KOPT-K1 (cell line): ENCODE measurements at regions not wholly inside any gene's neighbourhood (a gene's known extent, or its start where the extent isn't known, plus 50 kb on each side); places are given as distances from the start of the nearest gene placed in this dataset.
"Not testable (repeated sequence)": the region's sequence is repeated elsewhere in the genome, so short reads cannot be mapped to it uniquely, and the experiment has no call there.

Experiments used
- H3K27ac ChIP-seq: fragments of 200-600 bp; sonication (generic); 2 replicates; pipeline ENCODE4 v1.5.1; 2016; ENCODE audit warnings: antibody characterized with exemption, mild to moderate bottlenecking, low read depth, low read length; ENCODE audit not compliant: poor library complexity, severe bottlenecking
- H3K36me3 ChIP-seq: fragments of 200-600 bp; sonication (generic); 2 replicates; pipeline ENCODE4 v1.5.1; 2017; ENCODE audit warnings: antibody characterized with exemption, mild to moderate bottlenecking, low read length, moderate library complexity; ENCODE audit not compliant: insufficient read depth
- H3K9me3 ChIP-seq: fragments of 200-600 bp; sonication (generic); 2 replicates; pipeline ENCODE4 v1.5.1; 2017; ENCODE audit warnings: antibody characterized with exemption, low read length, mild to moderate bottlenecking; ENCODE audit not compliant: insufficient read depth, poor library complexity, severe bottlenecking

GRCh38 chr5:99043257-99043656 lies 114.5 kb upstream of the CHD1 start:
- H3K27ac ChIP-seq, H3K36me3 ChIP-seq, H3K9me3 ChIP-seq: not testable (repeated sequence)

GRCh38 chr5:99037668-99038067 lies 108.9 kb upstream of the CHD1 start:
- H3K36me3 ChIP-seq, result no peaks in the 10 kb centered on the region
- peak overlapping the region; percentile 60 for H3K27ac ChIP-seq
- H3K9me3 ChIP-seq, result no peaks in the 10 kb centered on the region

- H3K27ac ChIP-seq, result no peak overlapping the region
- no peaks in the 10 kb centered on the region for H3K9me3 ChIP-seq
- no peaks in the 10 kb centered on the region for H3K36me3 ChIP-seq
Observed at GRCh38 chr5:99035942-99036341, 107.1 kb upstream of the CHD1 start.

- H3K9me3 ChIP-seq, result no peaks in the 10 kb centered on the region
- peak overlapping the region; percentile 80 for H3K27ac ChIP-seq
- H3K36me3 ChIP-seq, result no peaks in the 10 kb centered on the region
Observed at GRCh38 chr5:99034336-99034735, 105.5 kb upstream of the CHD1 start.

- peak overlapping the region; percentile 80 for H3K27ac ChIP-seq
- no peaks in the 10 kb centered on the region for H3K9me3 ChIP-seq
- H3K36me3 ChIP-seq, result no peaks in the 10 kb centered on the region
Observed at GRCh38 chr5:99033014-99033900, 104.5 kb upstream of the CHD1 start.

- peak overlapping the region; percentile 80 for H3K27ac ChIP-seq
- H3K36me3 ChIP-seq, result no peaks in the 10 kb centered on the region
- H3K9me3 ChIP-seq, result no peaks in the 10 kb centered on the region
Observed at GRCh38 chr5:99032234-99033013, 103.6 kb upstream of the CHD1 start.

- Histone ChIP-seq H3K36me3 (no peaks in the 10 kb centered on the region), H3K9me3 (no peaks in the 10 kb centered on the region)
Observed at GRCh38 chr5:99030906-99031440, 102.2 kb upstream of the CHD1 start.

GRCh38 chr5:99029172-99029571 lies 100.4 kb upstream of the CHD1 start:
- Histone ChIP-seq H3K9me3 (no peaks in the 10 kb centered on the region), H3K36me3 (no peaks in the 10 kb centered on the region), H3K27ac (no peak overlapping the region)

More at GRCh38 chr5:99030906-99031440, 102.2 kb upstream of the CHD1 start:
- no peak overlapping the region for H3K27ac ChIP-seq

- H3K36me3 ChIP-seq, H3K27ac ChIP-seq, H3K9me3 ChIP-seq: not testable (repeated sequence)
Observed at GRCh38 chr5:99028170-99028569, 99.4 kb upstream of the CHD1 start.

GRCh38 chr5:99025298-99026045 lies 96.7 kb upstream of the CHD1 start:
- Histone ChIP-seq H3K9me3 (no peaks in the 10 kb centered on the region), H3K27ac (no peak overlapping the region), H3K36me3 (no peaks in the 10 kb centered on the region)

GRCh38 chr5:99023330-99023729 lies 94.5 kb upstream of the CHD1 start:
- H3K9me3 ChIP-seq, result no peaks in the 10 kb centered on the region
- H3K27ac ChIP-seq, result no peak overlapping the region
- H3K36me3 ChIP-seq, result no peaks in the 10 kb centered on the region

GRCh38 chr5:99022250-99022649 lies 93.4 kb upstream of the CHD1 start:
- Histone ChIP-seq H3K27ac (no peak overlapping the region), H3K36me3 (no peaks in the 10 kb centered on the region)

GRCh38 chr5:99020698-99021048 lies 91.9 kb upstream of the CHD1 start:
- Histone ChIP-seq H3K27ac (no peak overlapping the region), H3K9me3 (no peaks in the 10 kb centered on the region)

More at GRCh38 chr5:99022250-99022649, 93.4 kb upstream of the CHD1 start:
- no peaks in the 10 kb centered on the region for H3K9me3 ChIP-seq

GRCh38 chr5:99019812-99020697 lies 91.2 kb upstream of the CHD1 start:
- Histone ChIP-seq H3K36me3 (no peaks in the 10 kb centered on the region), H3K27ac (no peak overlapping the region), H3K9me3 (no peaks in the 10 kb centered on the region)

More at GRCh38 chr5:99020698-99021048, 91.9 kb upstream of the CHD1 start:
- H3K36me3 ChIP-seq, result no peaks in the 10 kb centered on the region
